ENCODE measurements at regions not wholly inside any gene's neighbourhood (a gene's known extent, or its start where the extent isn't known, plus 50 kb on each side); places are given as distances from the start of the nearest gene placed in this dataset.

- DNase-seq (ENCODE audit: low spot score), result no peak
- no peaks in the 10 kb centered on the region for H3K9me3 ChIP-seq (ENCODE audit: control insufficient read depth in 4 of 4, low read length in 3 of 4)
- no peak overlapping the region for H3K4me3 ChIP-seq (ENCODE audit: low read depth in 1 of 3, low read length in 3 of 3)
- no peaks in the 10 kb centered on the region for H3K4me1 ChIP-seq (ENCODE audit: control insufficient read depth in 4 of 4, insufficient read depth in 4 of 4, low read length in 3 of 4)
- TF ChIP-seq FOXA1 (IDR thresholded peaks at IDR 0.05), result no peak
- no peak for TF ChIP-seq HNF4G (IDR thresholded peaks at IDR 0.05)
- TF ChIP-seq, protein P1, sequence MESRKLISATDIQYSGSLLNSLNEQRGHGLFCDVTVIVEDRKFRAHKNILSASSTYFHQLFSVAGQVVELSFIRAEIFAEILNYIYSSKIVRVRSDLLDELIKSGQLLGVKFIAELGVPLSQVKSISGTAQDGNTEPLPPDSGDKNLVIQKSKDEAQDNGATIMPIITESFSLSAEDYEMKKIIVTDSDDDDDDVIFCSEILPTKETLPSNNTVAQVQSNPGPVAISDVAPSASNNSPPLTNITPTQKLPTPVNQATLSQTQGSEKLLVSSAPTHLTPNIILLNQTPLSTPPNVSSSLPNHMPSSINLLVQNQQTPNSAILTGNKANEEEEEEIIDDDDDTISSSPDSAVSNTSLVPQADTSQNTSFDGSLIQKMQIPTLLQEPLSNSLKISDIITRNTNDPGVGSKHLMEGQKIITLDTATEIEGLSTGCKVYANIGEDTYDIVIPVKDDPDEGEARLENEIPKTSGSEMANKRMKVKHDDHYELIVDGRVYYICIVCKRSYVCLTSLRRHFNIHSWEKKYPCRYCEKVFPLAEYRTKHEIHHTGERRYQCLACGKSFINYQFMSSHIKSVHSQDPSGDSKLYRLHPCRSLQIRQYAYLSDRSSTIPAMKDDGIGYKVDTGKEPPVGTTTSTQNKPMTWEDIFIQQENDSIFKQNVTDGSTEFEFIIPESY (IDR thresholded peaks at IDR 0.05), result no peak
- TF ChIP-seq GABPA (IDR thresholded peaks at IDR 0.05 in 1 of 2, conservative IDR thresholded peaks at IDR 0.05 in 1 of 2), result no peak
- no peak for TF ChIP-seq SP1 (IDR thresholded peaks at IDR 0.05)
- no peak for TF ChIP-seq REST (IDR thresholded peaks at IDR 0.05)
- TF ChIP-seq JUND (IDR thresholded peaks at IDR 0.05), result no peak
- TF ChIP-seq RXRA (IDR thresholded peaks at IDR 0.05), result no peak
- no peak for TF ChIP-seq EGR1 (IDR thresholded peaks at IDR 0.05; ENCODE audit: low read depth in 2 of 2)
- TF ChIP-seq, protein P2, sequence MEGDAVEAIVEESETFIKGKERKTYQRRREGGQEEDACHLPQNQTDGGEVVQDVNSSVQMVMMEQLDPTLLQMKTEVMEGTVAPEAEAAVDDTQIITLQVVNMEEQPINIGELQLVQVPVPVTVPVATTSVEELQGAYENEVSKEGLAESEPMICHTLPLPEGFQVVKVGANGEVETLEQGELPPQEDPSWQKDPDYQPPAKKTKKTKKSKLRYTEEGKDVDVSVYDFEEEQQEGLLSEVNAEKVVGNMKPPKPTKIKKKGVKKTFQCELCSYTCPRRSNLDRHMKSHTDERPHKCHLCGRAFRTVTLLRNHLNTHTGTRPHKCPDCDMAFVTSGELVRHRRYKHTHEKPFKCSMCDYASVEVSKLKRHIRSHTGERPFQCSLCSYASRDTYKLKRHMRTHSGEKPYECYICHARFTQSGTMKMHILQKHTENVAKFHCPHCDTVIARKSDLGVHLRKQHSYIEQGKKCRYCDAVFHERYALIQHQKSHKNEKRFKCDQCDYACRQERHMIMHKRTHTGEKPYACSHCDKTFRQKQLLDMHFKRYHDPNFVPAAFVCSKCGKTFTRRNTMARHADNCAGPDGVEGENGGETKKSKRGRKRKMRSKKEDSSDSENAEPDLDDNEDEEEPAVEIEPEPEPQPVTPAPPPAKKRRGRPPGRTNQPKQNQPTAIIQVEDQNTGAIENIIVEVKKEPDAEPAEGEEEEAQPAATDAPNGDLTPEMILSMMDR (IDR thresholded peaks at IDR 0.05; ENCODE audit: low read depth, low read length, missing input control), result no peak
- no peak for TF ChIP-seq YY1 (IDR thresholded peaks at IDR 0.05)
- TF ChIP-seq ATF3 (IDR thresholded peaks at IDR 0.05), result no peak
- TF ChIP-seq, protein P3, sequence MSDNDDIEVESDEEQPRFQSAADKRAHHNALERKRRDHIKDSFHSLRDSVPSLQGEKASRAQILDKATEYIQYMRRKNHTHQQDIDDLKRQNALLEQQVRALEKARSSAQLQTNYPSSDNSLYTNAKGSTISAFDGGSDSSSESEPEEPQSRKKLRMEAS (IDR thresholded peaks at IDR 0.05), result no peak
- TF ChIP-seq FOXA2 (IDR thresholded peaks at IDR 0.05), result no peak
- TF ChIP-seq TAF1 (conservative IDR thresholded peaks at IDR 0.05), result no peak
- TF ChIP-seq NR2F2 (IDR thresholded peaks at IDR 0.05), result no peak
- WGBS, result 66% methylated on average over 8 of the region's 8 CpGs
- H3K27ac ChIP-seq (ENCODE audit: low read depth in 1 of 2, low read length in 2 of 2), result no peak overlapping the region
- no peaks in the 10 kb centered on the region for H3K27me3 ChIP-seq (ENCODE audit: control insufficient read depth in 4 of 4, insufficient read depth in 4 of 4, low read length in 3 of 4)
- no peaks in the 10 kb centered on the region for H3K36me3 ChIP-seq (ENCODE audit: control insufficient read depth in 4 of 4, insufficient read depth in 3 of 4, low read depth in 1 of 4, low read length in 3 of 4)
- no peak overlapping the region for H3K9ac ChIP-seq (ENCODE audit: low read depth in 1 of 2, low read length in 2 of 2)
These were observed 70.0 kb upstream of the UBE2E1 start for GRCh38 chr3:23735535-23736326.

Measured in liver (tissue), 8 donors.